Peyer's patch (tissue), 4 donors: ENCODE measurements at regions not wholly inside any gene's neighbourhood (a gene's known extent, or its start where the extent isn't known, plus 50 kb on each side); places are given as distances from the start of the nearest gene placed in this dataset.

Experiments
- DNase-seq, 3 donors: peaks; one replicate each; pipeline ENCODE4 v3.0.0-alpha.2; 2017 to 2019
- H3K27ac ChIP-seq, 4 donors: fragments of 200-600 bp; sonication (generic); one replicate each; pipeline ENCODE4 v1.5.1; 2016 to 2019
- H3K27me3 ChIP-seq, 2 donors: fragments of 200-600 bp; sonication (generic); one replicate each; pipeline ENCODE4 v1.5.1; 2019
- H3K36me3 ChIP-seq, 3 donors: fragments of 200-600 bp; sonication (generic); one replicate each; pipeline ENCODE4 v1.5.1; 2016 to 2019
- H3K4me1 ChIP-seq, 4 donors: fragments of 200-600 bp; sonication (generic); one replicate each; pipeline ENCODE4 v1.5.1; 2016 to 2019
- H3K4me3 ChIP-seq, 4 donors: fragments of 200-600 bp; sonication (generic); 1 replicate in 3 of 4; 2 replicates in 1 of 4; pipeline ENCODE4 v1.5.1; 2016 to 2019; ENCODE audit warnings: mild to moderate bottlenecking in 1 of 4
- H3K9me3 ChIP-seq, 4 donors: fragments of 200-600 bp; sonication (generic); one replicate each; pipeline ENCODE4 v1.5.1; 2016 to 2019; ENCODE audit warnings: mild to moderate bottlenecking in 1 of 4
- CTCF ChIP-seq, 6 experiments: fragments of 450-650 bp in 4 of 6; fragments of 200-600 bp in 2 of 6; sonication (generic) in 1 of 6; IDR thresholded peaks; one replicate each; pipeline ENCODE4 v1.5.1; 2017 to 2019; ENCODE audit warnings: antibody characterized with exemption in 6 of 6, mild to moderate bottlenecking in 3 of 6, moderate library complexity in 1 of 6
- POLR2A ChIP-seq, 2 donors: fragments of 450-650 bp; IDR thresholded peaks; one replicate each; pipeline ENCODE4 v1.5.1; 2017; ENCODE audit warnings: antibody characterized with exemption in 2 of 2, mild to moderate bottlenecking in 2 of 2, moderate library complexity in 2 of 2

GRCh38 chr12:94779485-94779884 lies 129.1 kb upstream of the TMCC3 start:
- no peaks in the 10 kb centered on the region for H3K36me3 ChIP-seq
- H3K27me3 ChIP-seq = no peaks in the 10 kb centered on the region
- TF ChIP-seq POLR2A (IDR thresholded peaks at IDR 0.05) (no peak), CTCF (IDR thresholded peaks at IDR 0.05) (no peak)
- no peak for DNase-seq
- H3K9me3 ChIP-seq = no peaks in the 10 kb centered on the region
- H3K27ac ChIP-seq = no peak overlapping the region
- no peaks in the 10 kb centered on the region for H3K4me1 ChIP-seq
- no peak overlapping the region for H3K4me3 ChIP-seq

- H3K4me3 ChIP-seq = no peak overlapping the region
- H3K9me3 ChIP-seq = no peaks in the 10 kb centered on the region
- H3K36me3 ChIP-seq = no peaks in the 10 kb centered on the region
- H3K27ac ChIP-seq = no peak overlapping the region
- no peak for TF ChIP-seq POLR2A (IDR thresholded peaks at IDR 0.05)
- TF ChIP-seq CTCF (IDR thresholded peaks at IDR 0.05) = no peak
- H3K4me1 ChIP-seq = no peaks in the 10 kb centered on the region
- DNase-seq = no peak
- no peaks in the 10 kb centered on the region for H3K27me3 ChIP-seq
Measured at GRCh38 chr12:94777936-94778335, 127.6 kb upstream of the TMCC3 start.

- Histone ChIP-seq H3K27ac (no peak overlapping the region), H3K4me1 (no peaks in the 10 kb centered on the region), H3K27me3 (no peaks in the 10 kb centered on the region), H3K9me3 (no peaks in the 10 kb centered on the region), H3K4me3 (no peak overlapping the region), H3K36me3 (no peaks in the 10 kb centered on the region)
- TF ChIP-seq CTCF (IDR thresholded peaks at IDR 0.05) (no peak), POLR2A (IDR thresholded peaks at IDR 0.05) (no peak)
- DNase-seq = no peak
Measured at GRCh38 chr12:94775710-94776109, 125.4 kb upstream of the TMCC3 start.

GRCh38 chr12:94771741-94772140 lies 121.4 kb upstream of the TMCC3 start:
- H3K27ac ChIP-seq = no peak overlapping the region
- H3K4me3 ChIP-seq = no peak overlapping the region
- no peak for DNase-seq
- H3K27me3 ChIP-seq = no peaks in the 10 kb centered on the region
- H3K4me1 ChIP-seq = peaks cover 0 to 8% (median 0%) of the 10 kb centered on the region in 4 donors
- TF ChIP-seq CTCF (IDR thresholded peaks at IDR 0.05) (no peak), POLR2A (IDR thresholded peaks at IDR 0.05) (no peak)
- H3K9me3 ChIP-seq = no peaks in the 10 kb centered on the region
- H3K36me3 ChIP-seq = no peaks in the 10 kb centered on the region

- Histone ChIP-seq H3K27me3 (no peaks in the 10 kb centered on the region), H3K4me3 (no peak overlapping the region), H3K4me1 (peaks cover 0 to 8% (median 0%) of the 10 kb centered on the region in 4 donors), H3K36me3 (no peaks in the 10 kb centered on the region), H3K27ac (no peak overlapping the region), H3K9me3 (no peaks in the 10 kb centered on the region)
- no peak for DNase-seq
- TF ChIP-seq POLR2A (IDR thresholded peaks at IDR 0.05) (no peak), CTCF (IDR thresholded peaks at IDR 0.05) (no peak)
Measured at GRCh38 chr12:94771199-94771598, 120.8 kb upstream of the TMCC3 start.

GRCh38 chr12:94770791-94771190 lies 120.4 kb upstream of the TMCC3 start:
- no peak for DNase-seq
- Histone ChIP-seq H3K36me3 (no peaks in the 10 kb centered on the region), H3K4me1 (peaks cover 0 to 8% (median 0%) of the 10 kb centered on the region in 4 donors), H3K27me3 (no peaks in the 10 kb centered on the region), H3K9me3 (no peaks in the 10 kb centered on the region), H3K27ac (no peak overlapping the region), H3K4me3 (no peak overlapping the region)
- TF ChIP-seq CTCF (IDR thresholded peaks at IDR 0.05) = no peak
- no peak for TF ChIP-seq POLR2A (IDR thresholded peaks at IDR 0.05)
